GM20000 (cell line): ENCODE measurements at regions not wholly inside any gene's neighbourhood (a gene's known extent, or its start where the extent isn't known, plus 50 kb on each side); places are given as distances from the start of the nearest gene placed in this dataset.

Source experiments
- DNase-seq: peaks from one replicate; pipeline ENCODE4 v3.0.0; 2012; ENCODE audit warnings: low spot score
- CTCF ChIP-seq: IDR thresholded peaks from 2 replicates; pipeline ENCODE4 v1.5.1; 2012; ENCODE audit warnings: mild to moderate bottlenecking, control low read depth; ENCODE audit errors: extremely low read depth, missing control alignments

- TF ChIP-seq CTCF: no peak
- no peak for DNase-seq
These were observed 52.8 kb upstream of the SLC66A3 start for GRCh38 chr2:11102466-11102865.

- no peak for DNase-seq
These were observed 52.1 kb upstream of the SLC66A3 start for GRCh38 chr2:11102956-11103860.

GRCh38 chr2:11103984-11104793 lies 51.1 kb upstream of the SLC66A3 start:
- no peak for TF ChIP-seq CTCF
- peak; percentile 57 for DNase-seq

More at GRCh38 chr2:11102956-11103860, 52.1 kb upstream of the SLC66A3 start:
- TF ChIP-seq CTCF: no peak

- no peak for TF ChIP-seq CTCF
- no peak for DNase-seq
These were observed 50.2 kb upstream of the SLC66A3 start for GRCh38 chr2:11104794-11105660.
